PC-9 (cell line): ENCODE measurements at regions not wholly inside any gene's neighbourhood (a gene's known extent, or its start where the extent isn't known, plus 50 kb on each side); places are given as distances from the start of the nearest gene placed in this dataset.

Experiments
- CTCF ChIP-seq: fragments of 200-600 bp; sonication (generic); conservative IDR thresholded peaks from 2 replicates; pipeline ENCODE4 v1.6.1; 2017; ENCODE audit warnings: mixed run types, antibody characterized with exemption, mild to moderate bottlenecking, moderate library complexity
- EZH2 ChIP-seq: fragments of 200-600 bp; sonication (generic); IDR thresholded peaks from 2 replicates; pipeline ENCODE4 v1.8.0; 2017; ENCODE audit warnings: antibody characterized with exemption, low read depth

- TF ChIP-seq EZH2, result no peak
- no peak for TF ChIP-seq CTCF
Observed at GRCh38 chr6:168128631-168129291, 49.7 kb upstream of the FRMD1 start.
